HG03378 (cell line): ENCODE measurements at regions not wholly inside any gene's neighbourhood (a gene's known extent, or its start where the extent isn't known, plus 50 kb on each side); places are given as distances from the start of the nearest gene placed in this dataset.

Experiments used
- ATAC-seq: cut with Tn5 transposase; IDR thresholded peaks from one replicate; pipeline ENCODE4 v1.9.1; 2021; ENCODE audit warnings: mild to moderate bottlenecking, moderate library complexity; ENCODE audit not compliant: unreplicated experiment

GRCh38 chr6:165229216-165229615, 80.2 kb downstream of the C6orf118 start:
- ATAC-seq: no peak

- no peak for ATAC-seq
These were observed 81.6 kb downstream of the C6orf118 start for GRCh38 chr6:165227644-165228329.

- ATAC-seq: no peak
These were observed 85.7 kb downstream of the C6orf118 start for GRCh38 chr6:165223736-165224135.

- no peak for ATAC-seq
These were observed 86.3 kb downstream of the C6orf118 start for GRCh38 chr6:165223101-165223500.

GRCh38 chr6:165222315-165223025, 86.9 kb downstream of the C6orf118 start:
- ATAC-seq: no peak

GRCh38 chr6:165220045-165220444, 89.4 kb downstream of the C6orf118 start:
- no peak for ATAC-seq

- no peak for ATAC-seq
These were observed 89.8 kb downstream of the C6orf118 start for GRCh38 chr6:165219629-165220028.

- no peak for ATAC-seq
These were observed 90.6 kb downstream of the C6orf118 start for GRCh38 chr6:165218829-165219228.

- no peak for ATAC-seq
These were observed 102.6 kb downstream of the C6orf118 start for GRCh38 chr6:165206798-165207197.

GRCh38 chr6:165205632-165206031, 103.8 kb downstream of the C6orf118 start:
- no peak for ATAC-seq

- ATAC-seq: no peak
These were observed 104.4 kb downstream of the C6orf118 start for GRCh38 chr6:165204807-165205545.

- ATAC-seq: no peak
These were observed 109.2 kb downstream of the C6orf118 start for GRCh38 chr6:165200178-165200577.

- no peak for ATAC-seq
These were observed 117.9 kb downstream of the C6orf118 start for GRCh38 chr6:165191461-165191860.

- ATAC-seq: no peak
These were observed 122.8 kb downstream of the C6orf118 start for GRCh38 chr6:165186441-165187205.

GRCh38 chr6:165186041-165186440, 123.4 kb downstream of the C6orf118 start:
- ATAC-seq: no peak

GRCh38 chr6:165184192-165184979, 125.0 kb downstream of the C6orf118 start:
- ATAC-seq: no peak

- no peak for ATAC-seq
These were observed 125.8 kb downstream of the C6orf118 start for GRCh38 chr6:165183496-165184140.

- no peak for ATAC-seq
These were observed 126.3 kb downstream of the C6orf118 start for GRCh38 chr6:165183071-165183470.

GRCh38 chr6:165181951-165182414, 127.4 kb downstream of the C6orf118 start:
- ATAC-seq: no peak

- ATAC-seq: no peak
These were observed 131.3 kb downstream of the C6orf118 start for GRCh38 chr6:165178056-165178455.
